ENCODE measurements at regions not wholly inside any gene's neighbourhood (a gene's known extent, or its start where the extent isn't known, plus 50 kb on each side); places are given as distances from the start of the nearest gene placed in this dataset.

- Mint-ChIP-seq H3K4me3 (peak overlapping the region; percentile 21), H3K27ac (peak overlapping the region; percentile 91), H3K9me3 (peaks cover 10% of the 10 kb centered on the region), H3K4me1 (peaks cover 10% of the 10 kb centered on the region), H3K27me3 (ENCODE audit: low read depth) (no peaks in the 10 kb centered on the region), H3K36me3 (peaks cover 3% of the 10 kb centered on the region)
- DNase-seq (ENCODE audit: low spot score in 2 of 2, unreplicated experiment in 2 of 2): no peak
- TF ChIP-seq CTCF (IDR thresholded peaks at IDR 0.05; ENCODE audit: unreplicated experiment): no peak
Observed at GRCh38 chr2:241933179-241933911, 63.8 kb downstream of the RTP5 start.

GRCh38 chr2:241935314-241935713 is 65.8 kb downstream of the RTP5 start:
- no peak for DNase-seq (ENCODE audit: low spot score in 2 of 2, unreplicated experiment in 2 of 2)
- Mint-ChIP-seq H3K36me3 (peaks cover 6% of the 10 kb centered on the region), H3K9me3 (peaks cover 17% of the 10 kb centered on the region), H3K27me3 (ENCODE audit: low read depth) (no peaks in the 10 kb centered on the region), H3K27ac (no peak overlapping the region), H3K4me3 (no peak overlapping the region), H3K4me1 (peaks cover 10% of the 10 kb centered on the region)
- TF ChIP-seq CTCF (IDR thresholded peaks at IDR 0.05; ENCODE audit: unreplicated experiment): no peak

- Mint-ChIP-seq H3K27ac (no peak overlapping the region), H3K4me1 (peaks cover 10% of the 10 kb centered on the region), H3K27me3 (ENCODE audit: low read depth) (no peaks in the 10 kb centered on the region), H3K36me3 (peaks cover 6% of the 10 kb centered on the region), H3K4me3 (no peak overlapping the region), H3K9me3 (peaks cover 21% of the 10 kb centered on the region)
- no peak for TF ChIP-seq CTCF (IDR thresholded peaks at IDR 0.05; ENCODE audit: unreplicated experiment)
- DNase-seq (ENCODE audit: low spot score in 2 of 2, unreplicated experiment in 2 of 2): no peak
Observed at GRCh38 chr2:241935774-241936173, 66.2 kb downstream of the RTP5 start.

GRCh38 chr2:241936457-241937133 is 67.1 kb downstream of the RTP5 start:
- no peak for DNase-seq (ENCODE audit: low spot score in 2 of 2, unreplicated experiment in 2 of 2)
- no peak overlapping the region for H3K27ac Mint-ChIP-seq
- TF ChIP-seq CTCF (IDR thresholded peaks at IDR 0.05; ENCODE audit: unreplicated experiment): no peak
- H3K9me3 Mint-ChIP-seq: peaks cover 21% of the 10 kb centered on the region
- peaks cover 6% of the 10 kb centered on the region for H3K36me3 Mint-ChIP-seq
- H3K4me1 Mint-ChIP-seq: peaks cover 10% of the 10 kb centered on the region
- H3K27me3 Mint-ChIP-seq (ENCODE audit: low read depth): no peaks in the 10 kb centered on the region
- no peak overlapping the region for H3K4me3 Mint-ChIP-seq

DNA sequence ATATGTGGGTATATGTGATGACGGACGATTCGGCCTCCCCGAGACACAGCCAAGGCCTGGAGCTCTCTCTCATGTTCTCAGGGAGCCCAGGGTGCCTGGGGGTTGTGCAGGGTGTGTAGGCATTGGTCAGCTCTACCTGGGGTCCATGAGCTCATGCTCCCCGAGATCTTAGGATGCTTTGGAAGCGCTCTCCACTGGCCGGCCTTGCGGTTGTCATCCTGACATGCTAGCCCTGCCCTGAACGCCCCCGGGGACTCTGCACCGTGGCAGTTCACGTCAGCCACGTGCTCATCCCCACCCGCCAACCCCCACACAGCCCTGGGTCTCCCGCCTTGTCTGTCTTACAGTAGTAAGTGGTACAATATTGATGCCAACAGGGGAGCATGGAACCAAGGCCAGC is 67.8 kb downstream of the RTP5 start:
- H3K9me3 Mint-ChIP-seq: peaks cover 21% of the 10 kb centered on the region
- H3K27ac Mint-ChIP-seq: no peak overlapping the region
- no peaks in the 10 kb centered on the region for H3K27me3 Mint-ChIP-seq (ENCODE audit: low read depth)
- DNase-seq (ENCODE audit: low spot score in 2 of 2, unreplicated experiment in 2 of 2): no peak
- H3K4me1 Mint-ChIP-seq: peaks cover 10% of the 10 kb centered on the region
- TF ChIP-seq CTCF (IDR thresholded peaks at IDR 0.05; ENCODE audit: unreplicated experiment): no peak
- peaks cover 6% of the 10 kb centered on the region for H3K36me3 Mint-ChIP-seq
- H3K4me3 Mint-ChIP-seq: no peak overlapping the region

Data from mesothelial cell of epicardium (in vitro differentiated cells).